ENCODE measurements at regions not wholly inside any gene's neighbourhood (a gene's known extent, or its start where the extent isn't known, plus 50 kb on each side); places are given as distances from the start of the nearest gene placed in this dataset.

DNA sequence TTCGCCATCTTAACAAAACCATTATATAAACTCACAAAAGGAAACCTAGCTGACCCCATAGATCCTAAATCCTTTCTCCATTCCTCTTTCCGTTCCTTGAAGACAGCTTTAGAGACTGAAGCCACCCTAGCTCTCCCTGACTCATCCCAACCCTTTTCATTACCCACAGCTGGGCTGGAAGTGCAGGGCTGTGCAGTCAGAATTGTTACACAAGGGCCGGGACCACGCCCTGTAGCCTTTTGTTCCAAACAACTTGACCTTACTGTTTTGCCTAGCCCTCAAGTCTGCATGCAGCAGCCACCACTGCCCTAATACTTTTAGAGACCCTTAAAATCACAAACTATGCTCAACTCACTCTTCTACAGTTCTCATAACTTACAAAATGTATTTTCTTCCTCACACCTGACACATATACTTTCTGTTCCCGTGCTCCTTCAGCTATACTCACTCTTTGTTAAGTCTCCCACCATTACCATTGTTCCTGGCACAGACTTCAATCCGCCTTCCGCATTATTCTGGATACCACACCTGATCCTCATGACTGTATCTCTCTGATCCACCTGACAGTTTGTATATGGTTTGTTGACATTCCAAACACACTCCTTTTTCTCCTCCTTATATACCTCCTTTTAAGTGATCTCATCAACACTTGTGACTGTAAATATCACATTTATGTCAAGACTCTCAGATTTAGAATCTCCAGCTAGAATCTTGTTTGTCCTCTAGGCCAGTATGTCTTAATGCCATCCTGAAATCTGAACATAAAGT is 208.7 kb downstream of the KITLG start:
- no peak for DNase-seq

DNA sequence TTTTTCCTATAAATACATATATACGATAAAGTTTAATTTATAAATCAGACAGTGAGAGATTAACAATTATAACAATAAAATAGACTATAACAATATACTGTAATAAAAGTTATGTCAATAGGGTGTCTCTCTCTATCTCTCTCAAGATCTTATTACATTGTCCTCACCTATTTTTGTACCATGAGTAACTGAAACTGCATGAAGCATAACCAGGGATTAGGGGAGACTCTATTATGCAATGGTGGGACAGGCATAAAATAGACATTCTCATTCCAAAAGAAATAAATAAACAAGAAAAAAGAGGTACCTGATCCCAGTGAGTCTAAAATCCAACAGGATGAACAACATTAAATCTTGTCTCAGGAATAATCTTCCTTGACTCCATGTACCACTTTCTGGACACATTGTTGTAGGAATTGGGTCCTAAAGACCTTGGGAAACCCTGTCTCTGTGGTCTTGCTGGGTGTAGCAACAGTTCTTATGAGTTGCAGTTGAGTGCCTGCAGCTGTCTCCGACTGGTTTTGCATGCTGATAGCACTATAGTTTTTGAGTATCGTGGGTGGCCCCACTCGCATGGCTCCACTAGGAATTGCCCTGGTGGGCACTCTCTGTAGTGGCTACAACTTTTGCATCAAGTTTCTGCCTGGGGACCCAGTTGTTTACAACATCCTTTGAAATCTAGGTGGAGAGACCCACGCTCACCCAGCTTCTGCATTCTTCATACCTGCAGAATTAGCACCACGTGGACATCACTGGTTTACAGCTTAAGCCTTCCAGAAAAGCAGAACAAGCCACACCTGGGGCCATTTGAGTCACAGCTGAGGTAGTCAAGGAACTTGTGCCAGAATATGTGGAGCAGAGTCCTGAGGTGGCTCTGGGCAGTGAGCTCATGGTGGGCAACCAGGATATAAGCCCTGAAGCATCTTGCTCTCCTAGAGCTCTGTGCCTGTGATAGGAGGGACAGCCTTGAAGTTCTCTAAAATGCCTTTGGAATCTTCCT is 204.7 kb downstream of the KITLG start:
- DNase-seq: no peak

DNA sequence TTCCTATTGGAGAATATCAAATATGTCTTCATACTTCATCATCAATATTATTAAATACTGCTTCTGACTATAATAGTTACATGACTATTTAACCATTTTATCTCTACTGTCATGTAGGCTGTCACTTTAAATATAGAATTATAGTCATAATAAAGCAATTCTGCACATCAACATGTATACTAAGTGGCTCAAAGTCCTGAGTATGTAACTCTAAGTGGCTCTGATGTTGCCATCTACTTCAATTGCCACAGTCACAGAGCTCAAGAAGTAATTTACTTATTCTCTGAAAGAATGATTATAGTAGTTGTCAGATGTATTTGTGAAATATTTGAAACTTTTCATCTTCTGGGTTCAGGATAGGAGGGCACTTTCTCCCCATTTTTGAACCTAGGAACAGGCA is 202.3 kb downstream of the KITLG start:
- no peak for DNase-seq

DNA sequence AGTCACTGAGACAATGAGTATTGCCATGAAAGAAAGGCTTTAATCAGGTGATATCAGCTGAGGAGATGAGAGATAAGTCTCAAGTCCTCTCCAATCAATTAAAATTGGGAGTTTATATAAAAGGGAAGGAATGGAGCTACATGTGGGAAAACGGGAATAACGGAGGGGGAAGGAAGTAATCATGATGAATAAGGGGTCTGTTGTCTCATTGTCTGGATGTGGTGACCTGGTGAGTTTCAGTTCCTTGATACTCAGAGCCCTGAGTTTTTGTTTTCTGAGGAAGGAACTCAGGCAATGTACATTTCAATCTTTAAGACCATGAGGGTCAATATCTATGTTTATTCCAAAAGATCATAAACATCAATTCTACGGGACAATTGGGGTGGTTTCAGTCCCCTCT is 198.8 kb downstream of the KITLG start:
- DNase-seq: no peak

DNA sequence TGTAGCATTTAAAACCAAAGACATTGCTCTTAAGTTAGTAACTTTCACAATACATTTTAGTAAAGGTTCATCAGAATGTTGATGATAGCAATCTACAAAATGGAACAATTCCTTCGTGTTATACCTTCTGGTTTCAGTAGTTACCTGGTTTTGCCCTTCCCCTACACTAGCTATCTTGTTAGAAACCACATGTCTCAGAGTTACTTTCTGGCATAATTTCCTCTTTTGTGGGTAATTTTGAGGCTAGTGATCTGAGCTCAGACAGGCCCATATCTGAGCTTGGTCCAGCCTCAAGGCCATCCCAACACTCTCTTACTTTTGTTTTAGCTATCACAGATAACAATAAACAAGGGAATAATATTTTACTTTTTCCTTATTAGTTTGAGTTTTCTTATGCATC is 196.9 kb downstream of the KITLG start:
- DNase-seq: no peak

DNA sequence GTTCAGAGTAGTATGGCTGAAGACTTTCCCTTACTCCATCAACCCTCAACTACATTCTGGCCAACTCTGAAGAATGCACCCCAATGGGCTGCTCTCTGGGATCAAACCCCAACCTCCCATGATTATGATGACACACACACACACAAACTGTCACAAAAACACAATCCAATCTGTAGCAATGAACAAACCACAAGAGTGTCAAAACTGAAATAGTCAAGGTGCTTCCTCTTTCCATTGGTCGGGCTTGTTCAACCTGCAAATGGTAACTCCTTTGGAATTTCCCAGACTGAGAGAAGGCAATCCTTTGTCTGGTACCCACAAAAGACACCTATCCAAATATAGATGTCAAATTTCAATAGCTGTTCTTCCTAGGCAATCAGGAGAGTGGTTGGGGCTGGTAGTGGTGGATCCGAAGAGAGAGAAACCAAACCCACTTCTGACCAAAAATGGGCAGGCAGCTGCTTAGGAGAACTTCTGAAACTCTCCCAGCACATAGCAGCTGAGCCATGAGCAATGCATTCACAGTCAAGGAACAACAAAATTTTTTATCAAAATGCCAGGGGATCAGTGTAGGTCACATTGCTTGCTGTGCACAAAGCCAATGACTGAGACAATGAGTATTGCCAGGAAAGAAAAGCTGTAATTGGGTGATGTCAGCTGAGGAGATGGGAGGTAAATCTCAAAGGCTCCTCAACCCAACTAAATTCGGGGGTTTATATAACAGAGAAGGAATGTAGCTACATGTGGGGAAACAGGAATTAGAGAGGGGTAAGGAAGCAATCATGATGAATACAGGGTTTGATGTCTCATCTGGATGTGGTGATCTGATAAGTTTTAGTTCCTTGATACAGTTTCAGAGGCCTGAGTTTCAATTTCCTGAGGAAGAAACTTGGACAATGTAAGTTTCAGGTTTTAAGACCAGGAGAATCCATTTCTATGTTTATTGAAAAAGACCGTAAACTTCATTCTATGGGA is 191.4 kb downstream of the KITLG start:
- DNase-seq: peak; percentile 10 to 16

DNA sequence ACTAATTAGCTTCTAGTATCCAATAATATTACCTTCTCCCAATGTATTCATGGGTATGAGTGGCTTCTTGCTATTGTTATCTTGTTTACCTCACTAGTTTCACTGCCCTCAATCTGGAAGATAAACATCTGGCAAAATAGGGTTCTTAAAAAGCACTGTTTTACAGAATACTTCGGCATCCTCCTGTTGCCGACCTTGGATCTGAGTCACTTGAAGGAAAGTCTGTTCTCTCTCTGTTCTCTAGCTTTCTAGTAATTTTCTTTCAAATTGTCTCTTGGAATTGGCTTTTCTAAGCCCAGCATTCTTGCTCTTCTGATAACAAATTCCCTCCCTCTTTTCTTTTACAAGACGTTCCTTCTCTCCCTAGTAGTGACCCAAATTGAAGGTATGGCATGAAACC is 189.5 kb downstream of the KITLG start:
- no peak for DNase-seq

DNA sequence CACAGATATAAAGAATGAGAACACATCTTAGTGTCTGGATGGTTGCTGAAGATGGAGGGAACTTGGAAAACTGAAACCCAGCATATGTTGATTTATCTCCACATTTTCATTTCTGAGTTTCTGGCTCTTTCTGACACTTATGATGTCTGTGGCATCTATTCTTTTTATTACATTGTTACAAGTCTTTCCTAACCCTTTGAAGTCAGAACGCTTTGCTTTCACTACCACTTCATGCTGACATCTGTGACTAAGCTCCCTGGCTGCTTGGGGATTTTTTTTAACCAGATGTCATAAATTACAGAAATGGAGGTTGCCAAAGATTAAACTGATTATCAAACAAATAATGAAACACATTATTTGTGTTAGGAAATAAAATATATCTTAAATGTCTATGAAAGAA is 188.7 kb downstream of the KITLG start:
- peak in 1 of 2 donors; percentile 19 for DNase-seq

DNA sequence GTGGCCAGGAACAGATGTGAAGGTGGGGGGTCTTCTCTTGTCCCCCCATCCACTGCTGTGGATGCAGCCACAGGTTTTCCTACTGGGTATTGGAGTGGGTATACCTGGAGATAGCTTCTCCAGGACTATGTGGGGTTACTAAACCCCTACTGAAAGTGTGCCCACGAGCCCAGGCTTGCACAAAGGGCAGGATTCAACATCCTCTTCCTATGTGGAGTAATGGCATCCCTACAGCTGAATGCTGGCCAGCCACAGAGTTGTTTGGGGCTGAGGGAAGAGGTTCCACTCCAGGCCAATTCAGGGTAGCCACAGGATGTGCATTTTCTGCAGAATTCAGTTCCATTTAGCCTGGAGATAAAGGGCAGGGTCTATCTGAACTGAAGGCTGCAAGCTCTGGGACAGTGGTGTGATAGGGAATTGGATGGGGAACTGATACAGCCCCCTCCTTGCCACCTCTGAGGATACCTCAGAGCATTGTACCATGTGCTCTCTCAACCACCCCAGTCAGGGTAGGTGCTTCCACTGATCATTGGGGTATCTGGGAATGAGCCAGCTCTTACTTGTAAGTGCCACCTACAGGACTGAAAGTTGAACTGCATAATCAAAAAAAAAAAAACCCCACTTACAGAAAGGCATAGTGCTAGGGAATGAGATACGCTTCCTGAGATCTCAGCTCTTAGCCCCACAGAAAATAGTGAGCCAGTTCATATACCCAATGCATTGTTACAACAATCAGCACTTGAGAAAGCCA is 187.1 kb downstream of the KITLG start:
- peak; percentile 6 to 41 for DNase-seq

DNA sequence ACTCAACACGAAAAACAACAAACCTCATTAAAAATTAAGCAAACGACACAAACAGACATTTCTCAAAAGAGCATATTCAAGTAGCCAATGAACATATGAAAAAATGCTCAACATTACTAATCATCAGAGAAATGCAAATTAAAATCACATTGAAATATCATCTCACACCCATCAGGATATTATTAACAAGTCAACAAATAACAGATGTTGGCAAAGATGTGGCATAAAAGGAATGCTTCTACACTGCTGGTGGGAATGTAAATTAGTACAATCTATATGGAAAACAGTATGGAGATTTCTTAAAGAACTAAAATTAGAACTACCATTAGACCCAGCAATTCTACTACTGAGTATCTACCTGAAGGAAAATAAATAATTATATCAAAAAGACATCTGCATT is 182.2 kb downstream of the KITLG start:
- DNase-seq: no peak

DNA sequence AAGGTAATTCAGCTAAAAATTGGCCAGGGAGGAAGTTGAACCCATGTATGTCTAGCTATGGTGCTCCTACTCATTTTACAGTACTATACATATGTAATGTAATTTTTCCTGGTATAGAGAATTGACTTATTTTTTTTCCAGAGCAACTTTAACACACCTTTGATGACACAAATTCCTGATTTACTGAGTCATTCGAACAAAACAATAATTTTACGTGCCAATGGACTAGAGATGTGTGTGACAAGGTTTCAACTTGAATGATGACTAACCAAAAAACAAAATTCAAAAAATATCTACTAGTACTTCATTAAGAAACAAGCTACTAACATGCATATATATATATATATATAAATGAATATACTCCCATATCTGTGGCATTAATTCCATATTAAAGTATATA is 180.5 kb downstream of the KITLG start:
- DNase-seq: no peak

DNA sequence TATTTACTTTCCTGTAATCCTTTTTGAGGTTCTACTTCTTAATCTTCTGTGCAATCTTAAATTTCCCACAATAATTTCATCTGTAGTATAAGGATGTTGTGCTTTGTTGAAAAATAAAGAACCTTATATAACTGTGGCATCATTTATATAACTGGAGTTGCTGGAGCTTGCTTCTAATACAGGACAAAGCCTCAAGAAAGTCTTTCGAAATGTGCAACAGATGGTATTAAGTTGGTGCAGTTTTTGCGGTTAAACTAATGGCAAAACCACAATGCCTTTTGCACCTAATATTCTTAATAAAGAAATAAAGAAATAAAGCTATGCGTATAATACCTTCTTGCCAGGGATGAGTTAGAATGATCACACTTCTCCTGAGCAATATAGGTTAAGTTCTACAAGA is 180.0 kb downstream of the KITLG start:
- no peak for DNase-seq

DNA sequence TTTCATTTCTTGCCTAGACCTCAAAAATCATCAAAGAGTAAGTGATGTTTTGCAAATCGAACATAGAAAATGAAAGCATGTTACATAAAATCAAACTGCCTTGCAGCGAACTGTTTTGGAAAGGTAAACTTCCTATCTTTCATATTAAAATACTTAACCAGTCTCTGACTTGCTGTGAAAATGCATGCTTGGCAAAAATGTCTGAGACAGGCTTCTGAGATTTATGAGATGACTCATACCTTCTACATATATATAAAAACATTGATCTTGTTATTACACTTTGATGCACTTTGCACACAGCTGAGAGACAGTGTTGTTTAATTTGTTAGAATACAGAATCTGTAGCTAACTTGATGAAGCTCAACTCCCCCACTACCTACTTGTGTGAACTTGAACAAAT is 179.1 kb downstream of the KITLG start:
- no peak for DNase-seq

DNA sequence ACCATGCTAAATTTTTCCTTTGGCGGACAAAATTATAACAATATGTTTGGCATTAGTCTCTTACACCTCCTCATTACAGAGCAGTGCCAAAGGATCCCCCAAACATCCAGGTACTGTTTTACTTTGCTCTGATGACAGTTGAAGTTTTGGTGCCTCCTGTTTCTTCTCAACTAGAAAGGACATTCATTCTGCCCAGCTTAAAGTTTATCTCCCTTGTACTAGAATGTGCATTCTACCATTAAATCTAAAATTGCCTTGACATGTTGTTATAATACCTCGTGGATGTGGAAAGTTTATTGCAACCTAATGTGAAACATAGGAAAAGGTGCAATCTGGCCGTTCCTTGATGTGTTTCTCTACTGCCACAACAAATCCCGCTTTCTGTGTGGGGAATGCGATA is 173.4 kb downstream of the KITLG start:
- DNase-seq: no peak

DNA sequence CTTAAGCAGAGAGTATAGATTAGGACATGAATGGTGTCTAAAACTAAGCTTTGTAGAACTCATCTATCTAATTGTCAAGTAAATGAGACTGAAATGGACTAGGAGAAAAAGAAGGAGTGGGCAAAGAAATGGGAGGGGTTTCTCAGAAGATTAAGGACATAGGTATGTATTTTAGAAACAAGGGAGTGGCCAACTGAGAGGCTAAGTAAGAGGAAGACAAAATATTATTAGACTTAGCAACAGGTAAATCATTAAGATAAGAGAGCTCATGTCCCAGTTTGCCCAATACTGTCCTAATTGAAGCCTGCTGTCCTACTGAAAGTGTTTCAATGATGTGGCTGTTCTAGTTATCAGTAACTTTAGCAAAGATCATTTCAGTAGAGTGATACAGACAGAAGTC is 171.4 kb downstream of the KITLG start:
- DNase-seq: no peak

DNA sequence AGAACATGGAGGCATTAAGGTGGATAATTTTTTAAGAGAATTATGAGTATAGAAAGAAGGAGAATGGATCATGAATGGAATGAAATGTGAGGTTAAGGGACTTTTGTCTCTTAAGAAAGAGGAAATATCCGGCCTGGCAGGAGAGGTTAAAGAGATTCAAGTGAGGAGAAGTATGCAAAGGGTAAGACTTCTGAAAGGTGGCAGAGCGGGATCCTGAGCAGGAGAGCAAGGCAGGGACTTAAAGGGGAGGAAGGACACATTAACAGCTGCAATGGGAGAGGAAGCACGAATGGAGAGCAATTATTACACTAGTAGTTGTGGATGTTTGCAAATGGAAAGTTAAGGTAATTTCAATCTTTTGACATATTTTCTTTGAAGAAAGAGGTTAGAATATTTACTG is 171.0 kb downstream of the KITLG start:
- DNase-seq: no peak

DNA sequence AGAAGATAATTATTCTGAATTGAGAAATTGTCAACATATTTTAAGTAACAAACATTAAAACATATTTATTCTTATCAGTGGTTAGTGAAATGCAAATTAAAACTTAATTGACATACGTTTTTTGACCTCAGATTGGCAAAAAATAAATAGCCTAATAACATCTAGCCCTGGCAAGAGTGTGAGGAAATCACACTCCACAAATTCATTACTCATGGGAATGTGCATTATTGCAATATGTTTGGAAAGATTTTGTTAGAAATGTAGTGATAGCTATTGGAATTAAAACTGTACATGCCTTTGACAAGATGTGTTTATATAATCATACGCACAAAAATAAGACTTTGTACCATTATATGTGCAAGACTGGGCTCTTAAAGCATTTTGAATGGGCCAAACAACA is 168.6 kb downstream of the KITLG start:
- no peak for DNase-seq

DNA sequence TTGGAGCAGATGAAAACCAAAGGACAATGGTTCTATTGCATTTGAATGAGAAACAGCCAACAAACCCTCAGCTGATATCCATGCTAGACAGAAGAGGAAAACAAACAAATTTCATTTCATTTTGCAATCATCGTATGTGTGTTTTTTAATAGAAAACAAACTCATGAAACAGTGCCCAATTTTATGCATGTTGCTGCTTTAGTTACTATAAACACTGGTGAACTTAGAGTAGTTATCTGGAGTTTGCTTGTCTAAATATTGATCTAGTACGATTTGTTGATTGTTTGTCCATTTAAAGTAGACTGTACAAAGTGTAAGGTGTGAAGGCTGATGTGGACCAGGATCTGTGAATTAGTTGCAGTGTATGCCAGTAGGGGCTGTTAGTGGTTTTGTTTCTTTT is 166.6 kb downstream of the KITLG start:
- DNase-seq: no peak

DNA sequence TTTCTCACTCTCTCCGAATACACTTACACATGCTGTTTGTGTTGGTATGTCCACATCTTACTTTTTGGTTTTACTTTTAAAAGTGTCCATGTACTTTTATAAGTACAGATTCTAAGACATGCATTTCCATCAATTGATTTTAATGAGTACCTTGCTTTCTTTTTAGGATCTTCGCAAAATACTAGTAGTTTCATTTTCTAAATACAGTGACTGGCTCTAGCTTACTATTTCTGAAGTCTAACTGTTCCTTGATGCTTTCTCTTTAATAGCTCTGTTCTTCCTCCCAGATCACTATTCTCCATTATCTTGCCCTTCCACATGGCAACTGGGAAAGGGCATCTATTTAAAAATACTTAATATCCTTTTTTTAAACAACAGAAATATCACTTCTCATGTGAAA is 164.1 kb downstream of the KITLG start:
- DNase-seq: no peak

DNA sequence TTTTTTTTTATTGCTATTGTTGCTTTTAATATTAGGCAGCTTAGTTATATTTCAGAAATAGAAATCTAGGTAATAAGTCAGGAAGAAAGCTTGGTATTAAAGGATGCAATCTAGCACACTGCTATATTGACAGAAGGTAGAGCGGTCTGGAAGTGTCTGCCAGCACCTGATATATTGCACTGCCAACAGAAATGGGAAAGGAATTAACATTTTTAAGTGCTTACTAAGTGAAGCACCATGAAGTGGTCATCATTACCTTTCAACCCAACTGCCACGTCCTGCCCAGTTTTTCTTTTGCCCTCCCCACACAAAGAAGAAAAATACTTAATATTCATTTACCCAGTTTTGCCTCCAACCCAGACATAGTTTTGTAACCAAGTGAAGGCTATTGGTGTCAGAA is 163.5 kb downstream of the KITLG start:
- DNase-seq: no peak

DNA sequence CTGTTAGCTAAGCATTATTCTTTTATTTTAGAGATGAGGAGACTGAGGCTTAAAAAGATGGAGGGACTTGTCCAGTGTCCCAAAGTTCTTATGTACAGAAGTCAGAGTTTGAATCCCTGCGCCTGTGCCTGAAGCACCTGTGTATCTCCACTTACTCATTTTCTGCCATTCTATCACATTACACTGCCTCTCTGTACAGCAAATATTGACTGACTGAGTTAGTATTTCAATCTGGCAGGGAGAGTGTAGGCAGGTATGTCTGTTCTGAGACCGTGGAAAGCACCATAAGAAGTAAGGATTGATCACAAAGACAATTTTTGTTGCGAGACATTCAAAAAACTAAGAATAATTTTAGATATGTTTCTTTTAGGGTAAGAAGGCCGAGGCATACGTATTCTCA is 162.7 kb downstream of the KITLG start:
- DNase-seq: no peak

Measured in inflammatory macrophage (primary cell).